ENCODE measurements at regions not wholly inside any gene's neighbourhood (a gene's known extent, or its start where the extent isn't known, plus 50 kb on each side); places are given as distances from the start of the nearest gene placed in this dataset.

DNA sequence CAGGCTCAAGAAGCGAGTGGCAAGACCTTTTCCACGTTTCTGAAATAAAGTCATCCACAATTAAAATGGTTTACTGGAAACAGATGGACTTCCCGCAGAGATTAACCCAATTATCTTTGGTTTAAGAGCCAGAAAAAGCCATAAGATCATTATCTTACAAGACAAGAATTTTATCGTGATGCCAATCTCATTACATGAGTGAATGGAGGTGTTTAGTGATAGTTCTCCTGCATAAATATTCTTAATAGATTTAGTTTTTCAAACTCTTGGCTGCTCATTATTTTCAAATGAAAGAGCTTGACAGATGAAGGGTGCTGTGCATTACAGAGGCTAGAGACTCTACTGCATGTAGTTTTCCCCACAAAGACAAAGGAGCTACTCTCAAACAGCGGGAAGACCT, 1028.4 kb upstream of the PIK3C3 start:
- Histone ChIP-seq H3K27me3 (replicated peaks in 2 of 5; ENCODE audit: control insufficient read depth in 4 of 5, insufficient read depth in 5 of 5, low read length in 4 of 5) (no peaks in the 10 kb centered on the region), H3K4me1 (ENCODE audit: control extremely low read depth in 1 of 4, control insufficient read depth in 4 of 4, insufficient read depth in 4 of 4, low read length in 3 of 4) (no peaks in the 10 kb centered on the region), H3K36me3 (ENCODE audit: control insufficient read depth in 4 of 4, insufficient read depth in 4 of 4, low read length in 3 of 4) (no peaks in the 10 kb centered on the region), H3K9me3 (ENCODE audit: control extremely low read depth in 1 of 5, control insufficient read depth in 4 of 5, insufficient read depth in 2 of 5, low read depth in 1 of 5, low read length in 4 of 5) (no peaks in the 10 kb centered on the region), H3K4me3 (ENCODE audit: control insufficient read depth in 1 of 7, extremely low read depth in 1 of 7, insufficient read depth in 4 of 7, low read depth in 2 of 7, low read length in 6 of 7) (no peak overlapping the region), H3K27ac (ENCODE audit: insufficient read depth in 1 of 2, low read depth in 1 of 2, low read length in 2 of 2, poor library complexity in 1 of 2, severe bottlenecking in 2 of 2) (no peak overlapping the region)
- DNase-seq, result no peak
- ChIA-PET POLR2A (no interaction called here), CTCF (no interaction called here)
- 100% methylated on average over 2 of the region's 5 CpGs for WGBS (ENCODE audit: insufficient coverage)

GRCh38 chr18:40925071-40925541, 1029.9 kb upstream of the PIK3C3 start:
- H3K27ac ChIP-seq (ENCODE audit: insufficient read depth in 1 of 2, low read depth in 1 of 2, low read length in 2 of 2, poor library complexity in 1 of 2, severe bottlenecking in 2 of 2), result no peak overlapping the region

GRCh38 chr18:40921845-40922629, 1033.0 kb upstream of the PIK3C3 start:
- peaks cover 0 to 2% (median 0%) of the 10 kb centered on the region in 5 experiments for H3K9me3 ChIP-seq (ENCODE audit: control extremely low read depth in 1 of 5, control insufficient read depth in 4 of 5, insufficient read depth in 2 of 5, low read depth in 1 of 5, low read length in 4 of 5)
- CTCF ChIA-PET, result no interaction called here

More at GRCh38 chr18:40925071-40925541, 1029.9 kb upstream of the PIK3C3 start:
- Histone ChIP-seq H3K4me3 (ENCODE audit: control insufficient read depth in 1 of 7, extremely low read depth in 1 of 7, insufficient read depth in 4 of 7, low read depth in 2 of 7, low read length in 6 of 7) (no peak overlapping the region), H3K27me3 (replicated peaks in 2 of 5; ENCODE audit: control insufficient read depth in 4 of 5, insufficient read depth in 5 of 5, low read length in 4 of 5) (no peaks in the 10 kb centered on the region), H3K36me3 (ENCODE audit: control insufficient read depth in 4 of 4, insufficient read depth in 4 of 4, low read length in 3 of 4) (no peaks in the 10 kb centered on the region), H3K9me3 (ENCODE audit: control extremely low read depth in 1 of 5, control insufficient read depth in 4 of 5, insufficient read depth in 2 of 5, low read depth in 1 of 5, low read length in 4 of 5) (peaks cover 0 to 2% (median 0%) of the 10 kb centered on the region in 5 experiments), H3K4me1 (ENCODE audit: control extremely low read depth in 1 of 4, control insufficient read depth in 4 of 4, insufficient read depth in 4 of 4, low read length in 3 of 4) (no peaks in the 10 kb centered on the region)
- POLR2A ChIA-PET, result no interaction called here
- WGBS (ENCODE audit: insufficient coverage), result no CpG with 5 or more reads among the region's 1 CpG
- no peak for DNase-seq
- CTCF ChIA-PET, result no interaction called here

GRCh38 chr18:40917056-40917455, 1038.0 kb upstream of the PIK3C3 start:
- Histone ChIP-seq H3K4me1 (ENCODE audit: control extremely low read depth in 1 of 4, control insufficient read depth in 4 of 4, insufficient read depth in 4 of 4, low read length in 3 of 4) (no peaks in the 10 kb centered on the region), H3K9me3 (ENCODE audit: control extremely low read depth in 1 of 5, control insufficient read depth in 4 of 5, insufficient read depth in 2 of 5, low read depth in 1 of 5, low read length in 4 of 5) (peaks cover 0 to 2% (median 0%) of the 10 kb centered on the region in 5 experiments), H3K27me3 (replicated peaks in 2 of 5; ENCODE audit: control insufficient read depth in 4 of 5, insufficient read depth in 5 of 5, low read length in 4 of 5) (no peaks in the 10 kb centered on the region), H3K4me3 (ENCODE audit: control insufficient read depth in 1 of 7, extremely low read depth in 1 of 7, insufficient read depth in 4 of 7, low read depth in 2 of 7, low read length in 6 of 7) (no peak overlapping the region), H3K36me3 (ENCODE audit: control insufficient read depth in 4 of 4, insufficient read depth in 4 of 4, low read length in 3 of 4) (no peaks in the 10 kb centered on the region), H3K27ac (ENCODE audit: insufficient read depth in 1 of 2, low read depth in 1 of 2, low read length in 2 of 2, poor library complexity in 1 of 2, severe bottlenecking in 2 of 2) (no peak overlapping the region)
- no peak for DNase-seq
- POLR2A ChIA-PET, result no interaction called here
- CTCF ChIA-PET, result no interaction called here

More at GRCh38 chr18:40921845-40922629, 1033.0 kb upstream of the PIK3C3 start:
- H3K4me3 ChIP-seq (ENCODE audit: control insufficient read depth in 1 of 7, extremely low read depth in 1 of 7, insufficient read depth in 4 of 7, low read depth in 2 of 7, low read length in 6 of 7), result no peak overlapping the region
- POLR2A ChIA-PET, result no interaction called here
- no peak overlapping the region for H3K27ac ChIP-seq (ENCODE audit: insufficient read depth in 1 of 2, low read depth in 1 of 2, low read length in 2 of 2, poor library complexity in 1 of 2, severe bottlenecking in 2 of 2)
- H3K36me3 ChIP-seq (ENCODE audit: control insufficient read depth in 4 of 4, insufficient read depth in 4 of 4, low read length in 3 of 4), result no peaks in the 10 kb centered on the region
- no peak for DNase-seq
- no peaks in the 10 kb centered on the region for H3K27me3 ChIP-seq (replicated peaks in 2 of 5; ENCODE audit: control insufficient read depth in 4 of 5, insufficient read depth in 5 of 5, low read length in 4 of 5)
- 90% methylated on average over 1 of the region's 4 CpGs for WGBS (ENCODE audit: insufficient coverage)
- H3K4me1 ChIP-seq (ENCODE audit: control extremely low read depth in 1 of 4, control insufficient read depth in 4 of 4, insufficient read depth in 4 of 4, low read length in 3 of 4), result no peaks in the 10 kb centered on the region

DNA sequence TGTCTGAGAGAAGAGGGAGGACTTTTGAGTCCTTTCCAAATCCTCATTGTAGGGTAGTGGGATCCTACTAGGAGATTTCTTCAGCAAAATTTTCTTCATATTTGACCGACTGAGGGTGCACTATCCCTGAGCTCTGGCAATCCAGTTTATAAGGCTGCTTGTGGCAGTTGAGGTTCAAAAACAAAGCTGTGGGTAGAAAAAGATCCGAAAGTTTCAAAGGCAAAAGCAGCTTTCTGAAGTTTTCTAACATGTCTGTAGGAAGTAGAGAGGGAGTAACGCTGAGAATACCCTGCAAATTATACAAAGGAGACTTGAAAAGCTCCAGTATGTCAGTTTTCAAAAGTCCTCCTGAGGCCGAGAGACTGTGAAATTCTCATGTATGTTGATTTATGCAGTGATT, 1039.3 kb upstream of the PIK3C3 start:
- Histone ChIP-seq H3K27me3 (replicated peaks in 2 of 5; ENCODE audit: control insufficient read depth in 4 of 5, insufficient read depth in 5 of 5, low read length in 4 of 5) (no peaks in the 10 kb centered on the region), H3K4me1 (ENCODE audit: control extremely low read depth in 1 of 4, control insufficient read depth in 4 of 4, insufficient read depth in 4 of 4, low read length in 3 of 4) (no peaks in the 10 kb centered on the region), H3K36me3 (ENCODE audit: control insufficient read depth in 4 of 4, insufficient read depth in 4 of 4, low read length in 3 of 4) (no peaks in the 10 kb centered on the region), H3K4me3 (ENCODE audit: control insufficient read depth in 1 of 7, extremely low read depth in 1 of 7, insufficient read depth in 4 of 7, low read depth in 2 of 7, low read length in 6 of 7) (no peak overlapping the region), H3K9me3 (ENCODE audit: control extremely low read depth in 1 of 5, control insufficient read depth in 4 of 5, insufficient read depth in 2 of 5, low read depth in 1 of 5, low read length in 4 of 5) (no peaks in the 10 kb centered on the region), H3K27ac (ENCODE audit: insufficient read depth in 1 of 2, low read depth in 1 of 2, low read length in 2 of 2, poor library complexity in 1 of 2, severe bottlenecking in 2 of 2) (no peak overlapping the region)
- ChIA-PET POLR2A (no interaction called here), CTCF (no interaction called here)
- no peak for DNase-seq
- 96% methylated on average over 3 of the region's 4 CpGs for WGBS (ENCODE audit: insufficient coverage)

GRCh38 chr18:40911582-40912254, 1043.3 kb upstream of the PIK3C3 start:
- no peak for DNase-seq
- Histone ChIP-seq H3K27me3 (replicated peaks in 2 of 5; ENCODE audit: control insufficient read depth in 4 of 5, insufficient read depth in 5 of 5, low read length in 4 of 5) (no peaks in the 10 kb centered on the region), H3K4me3 (ENCODE audit: control insufficient read depth in 1 of 7, extremely low read depth in 1 of 7, insufficient read depth in 4 of 7, low read depth in 2 of 7, low read length in 6 of 7) (no peak overlapping the region), H3K4me1 (ENCODE audit: control extremely low read depth in 1 of 4, control insufficient read depth in 4 of 4, insufficient read depth in 4 of 4, low read length in 3 of 4) (no peaks in the 10 kb centered on the region), H3K27ac (ENCODE audit: insufficient read depth in 1 of 2, low read depth in 1 of 2, low read length in 2 of 2, poor library complexity in 1 of 2, severe bottlenecking in 2 of 2) (no peak overlapping the region), H3K9me3 (ENCODE audit: control extremely low read depth in 1 of 5, control insufficient read depth in 4 of 5, insufficient read depth in 2 of 5, low read depth in 1 of 5, low read length in 4 of 5) (no peaks in the 10 kb centered on the region), H3K36me3 (ENCODE audit: control insufficient read depth in 4 of 4, insufficient read depth in 4 of 4, low read length in 3 of 4) (no peaks in the 10 kb centered on the region)
- ChIA-PET CTCF (no interaction called here), POLR2A (no interaction called here)
- WGBS (ENCODE audit: insufficient coverage), result 94% methylated on average over 2 of the region's 4 CpGs

DNA sequence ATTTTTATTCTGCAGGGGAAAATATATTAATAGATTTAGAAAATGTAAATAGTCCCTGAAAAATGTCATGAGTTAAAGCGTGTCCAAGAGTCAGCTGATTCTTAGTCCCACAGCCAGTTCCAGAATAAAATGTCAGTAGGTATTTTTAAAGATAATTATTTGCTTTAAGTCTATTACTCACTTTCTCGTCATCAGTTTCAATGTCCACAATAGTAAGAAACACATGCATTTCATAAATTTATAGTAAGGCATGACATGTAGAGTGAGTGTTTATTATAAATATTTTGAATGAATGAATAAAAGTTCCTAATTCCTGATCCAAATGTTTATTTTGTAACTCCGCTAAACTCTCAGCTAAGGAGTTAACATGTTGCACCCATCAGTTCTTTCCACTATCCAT, 1044.0 kb upstream of the PIK3C3 start:
- POLR2A ChIA-PET, result no interaction called here
- Histone ChIP-seq H3K9me3 (ENCODE audit: control extremely low read depth in 1 of 5, control insufficient read depth in 4 of 5, insufficient read depth in 2 of 5, low read depth in 1 of 5, low read length in 4 of 5) (no peaks in the 10 kb centered on the region), H3K4me3 (ENCODE audit: control insufficient read depth in 1 of 7, extremely low read depth in 1 of 7, insufficient read depth in 4 of 7, low read depth in 2 of 7, low read length in 6 of 7) (no peak overlapping the region), H3K27me3 (replicated peaks in 2 of 5; ENCODE audit: control insufficient read depth in 4 of 5, insufficient read depth in 5 of 5, low read length in 4 of 5) (no peaks in the 10 kb centered on the region), H3K27ac (ENCODE audit: insufficient read depth in 1 of 2, low read depth in 1 of 2, low read length in 2 of 2, poor library complexity in 1 of 2, severe bottlenecking in 2 of 2) (no peak overlapping the region), H3K36me3 (ENCODE audit: control insufficient read depth in 4 of 4, insufficient read depth in 4 of 4, low read length in 3 of 4) (no peaks in the 10 kb centered on the region), H3K4me1 (ENCODE audit: control extremely low read depth in 1 of 4, control insufficient read depth in 4 of 4, insufficient read depth in 4 of 4, low read length in 3 of 4) (no peaks in the 10 kb centered on the region)
- WGBS (ENCODE audit: insufficient coverage), result 100% methylated on average over 1 of the region's 3 CpGs
- DNase-seq, result no peak
- CTCF ChIA-PET, result no interaction called here
